ENCODE measurements at regions not wholly inside any gene's neighbourhood (a gene's known extent, or its start where the extent isn't known, plus 50 kb on each side); places are given as distances from the start of the nearest gene placed in this dataset.

DNA sequence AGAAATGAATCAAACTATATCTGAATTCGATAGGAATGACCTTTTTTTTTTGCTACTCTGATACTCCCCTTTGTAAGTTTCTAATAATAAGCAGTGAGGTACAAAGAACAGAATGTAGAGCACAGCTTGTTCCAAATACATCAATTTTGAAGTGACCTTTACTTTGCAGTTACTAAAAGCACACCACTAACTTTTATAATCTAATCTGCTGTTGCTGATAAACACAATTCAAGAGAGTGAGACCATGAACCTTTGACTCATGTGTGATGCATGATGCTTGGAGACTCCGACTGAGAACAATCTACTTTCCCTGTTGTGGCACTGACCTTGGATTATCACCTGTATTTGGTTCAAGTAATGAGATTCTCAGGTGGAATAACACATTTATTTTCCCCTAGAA, 91.6 kb upstream of the GNPDA2 start:
- no peak for DNase-seq (ENCODE audit: low spot score)

DNA sequence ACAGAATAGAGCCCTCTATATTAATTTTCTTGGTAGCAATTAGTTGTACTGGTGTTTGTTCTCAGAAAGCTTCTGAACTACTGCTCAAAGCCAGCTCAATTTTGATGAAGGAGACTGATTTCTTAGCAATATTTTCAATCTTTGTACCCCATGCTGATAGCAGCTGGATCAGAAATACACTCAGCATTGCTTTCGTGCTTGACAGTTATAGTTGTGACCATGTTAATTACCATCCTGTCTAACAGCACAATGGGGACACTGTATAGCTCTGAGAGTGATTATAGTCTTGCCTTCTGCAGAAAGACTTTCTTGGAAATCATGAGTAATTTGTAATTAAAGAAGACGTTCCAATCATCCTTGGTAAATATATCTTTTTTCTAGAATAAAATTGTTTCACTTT, 79.7 kb upstream of the GNPDA2 start:
- no peak for DNase-seq (ENCODE audit: low spot score)

DNA sequence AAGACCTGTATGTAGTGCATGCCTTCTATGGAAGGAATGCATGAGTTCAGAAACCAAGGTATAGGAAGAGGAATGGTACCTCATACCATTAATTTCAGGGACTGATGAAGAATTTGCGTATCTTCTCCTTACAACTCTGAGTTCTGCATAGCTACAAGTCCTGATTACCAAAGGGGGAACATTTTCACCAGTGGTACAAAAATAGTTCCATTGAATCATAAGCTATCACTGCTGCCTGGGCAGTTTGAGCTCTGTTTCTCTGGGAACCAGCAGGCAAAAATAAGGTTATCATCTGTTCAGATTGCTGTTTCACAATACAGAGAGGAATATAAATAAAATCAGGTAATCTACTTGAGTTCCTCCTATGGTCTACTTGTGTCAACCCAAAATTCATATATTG, 77.9 kb upstream of the GNPDA2 start:
- no peak for DNase-seq (ENCODE audit: low spot score)

DNA sequence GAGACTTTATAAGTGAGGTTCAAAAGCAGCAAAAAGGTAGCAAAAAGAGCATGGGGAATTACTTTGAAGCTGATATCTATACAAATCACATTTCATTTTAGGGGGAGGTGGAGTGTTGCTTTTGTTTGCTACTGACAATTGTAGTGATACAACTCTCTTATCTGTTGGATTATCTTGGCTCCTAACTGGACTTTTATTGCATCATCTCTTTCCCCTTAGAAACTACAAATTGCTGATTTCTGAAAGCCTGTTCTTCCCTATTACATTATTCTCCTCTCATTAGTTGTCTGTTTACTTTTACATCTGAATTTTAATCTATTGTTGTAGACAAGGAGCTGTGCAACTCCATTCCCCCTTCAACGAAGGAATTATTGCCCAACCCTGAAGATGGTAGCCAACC, 75.0 kb upstream of the GNPDA2 start:
- no peak for DNase-seq (ENCODE audit: low spot score)

- DNase-seq (ENCODE audit: low spot score), result no peak
Observed at GRCh38 chr4:44791831-44792230, 65.5 kb upstream of the GNPDA2 start.

GRCh38 chr4:44777115-44777514, 50.8 kb upstream of the GNPDA2 start:
- DNase-seq (ENCODE audit: low spot score), result no peak

Data from AG08395 (cell line).